Endothelial cell of umbilical vein (primary cell): ENCODE measurements at regions not wholly inside any gene's neighbourhood (a gene's known extent, or its start where the extent isn't known, plus 50 kb on each side); places are given as distances from the start of the nearest gene placed in this dataset.

Source experiments
- BruUV-seq: library from RNA; stranded (reverse); fragments of 400-500 nt; replicated peaks from 2 replicates; lab custom pipeline; 2021; lab: Mats Ljungman, UMichigan
- CTCF ChIA-PET: fragments of 300-600, 350-600 bp; sonication (Branson Sonifier 250); formaldehyde crosslinking; loops from one replicate; lab custom pipeline; 2021; ENCODE audit warnings: antibody characterized with exemption, inconsistent platforms; lab: Charles Lee
- POLR2A ChIA-PET: fragments of 300-600, 350-600 bp; sonication (Branson Sonifier 250); formaldehyde crosslinking; loops from one replicate; lab custom pipeline; 2021; ENCODE audit warnings: antibody characterized with exemption, inconsistent platforms; lab: Charles Lee
- DNase-seq: peaks from one replicate; pipeline ENCODE4 v3.0.0-alpha.2; 2011; ENCODE audit warnings: low read depth, low spot score
- FAIRE-seq: peaks from 2 replicates; lab custom pipeline; 2011; peaks lifted over from hg19 to GRCh38; lab: Jason Lieb, UNC
- H2AFZ ChIP-seq: 2 replicates; pipeline ENCODE4 v1.6.0; 2012; ENCODE audit warnings: low read depth, low read length, control low read depth, inconsistent platforms
- H3K27ac ChIP-seq: 2 replicates; pipeline ENCODE4 v1.5.1; 2011; ENCODE audit warnings: low read depth, mild to moderate bottlenecking, control low read depth, low read length, moderate library complexity; ENCODE audit not compliant: insufficient read depth
- H3K27me3 ChIP-seq, 2 experiments: 2 replicates each; pipeline versions ENCODE4 v1.6.0 to v1.6.1; 2011; ENCODE audit warnings: low read length in 2 of 2, mixed read lengths in 1 of 2; ENCODE audit not compliant: control insufficient read depth in 2 of 2, insufficient read depth in 2 of 2
- H3K36me3 ChIP-seq, 2 experiments: 2 replicates in 1 of 2; 3 replicates in 1 of 2; pipeline ENCODE4 v1.5.1; 2011; ENCODE audit warnings: low read length in 2 of 2, mild to moderate bottlenecking in 1 of 2, moderate library complexity in 1 of 2; ENCODE audit not compliant: control insufficient read depth in 2 of 2, insufficient read depth in 2 of 2; ENCODE audit errors: extremely low read depth in 1 of 2
- H3K4me1 ChIP-seq: 3 replicates; pipeline ENCODE4 v1.5.1; 2011; ENCODE audit warnings: mild to moderate bottlenecking, low read length; ENCODE audit not compliant: control insufficient read depth, insufficient read depth; ENCODE audit errors: extremely low read depth
- H3K4me2 ChIP-seq: 2 replicates; pipeline ENCODE4 v1.6.1; 2011; ENCODE audit warnings: low read length, control low read depth, mixed read lengths; ENCODE audit not compliant: insufficient read depth
- H3K4me3 ChIP-seq, 3 experiments: fragments of 200-600 bp in 1 of 3; sonication (generic), shearing (Covaris generic) in 1 of 3; replicated peaks in 1 of 3; 2 replicates each; pipeline ENCODE4 v1.5.1; 2011 to 2016; ENCODE audit warnings: control low read depth in 3 of 3, low read length in 3 of 3, mild to moderate bottlenecking in 2 of 3, inconsistent platforms in 1 of 3, low read depth in 1 of 3, moderate library complexity in 1 of 3; ENCODE audit not compliant: insufficient read depth in 1 of 3
- H3K79me2 ChIP-seq: 2 replicates; pipeline ENCODE4 v1.6.0; 2012; ENCODE audit warnings: low read length, inconsistent platforms; ENCODE audit not compliant: control insufficient read depth, insufficient read depth
- H3K9ac ChIP-seq: replicated peaks from 2 replicates; pipeline ENCODE3; 2011; ENCODE audit warnings: low read length, control low read depth; ENCODE audit not compliant: insufficient read depth; ENCODE audit errors: extremely low read depth
- H3K9me1 ChIP-seq: replicated peaks from 3 replicates; pipeline ENCODE4 v1.6.0; 2011; ENCODE audit warnings: mild to moderate bottlenecking, low read length; ENCODE audit not compliant: control insufficient read depth, insufficient read depth; ENCODE audit errors: extremely low read depth
- H3K9me3 ChIP-seq: replicated peaks from 2 replicates; pipeline ENCODE4 v1.5.1; 2012; ENCODE audit warnings: low read length, inconsistent platforms; ENCODE audit not compliant: control insufficient read depth, insufficient read depth
- H4K20me1 ChIP-seq: replicated peaks from 2 replicates; pipeline ENCODE3; 2011; ENCODE audit warnings: mild to moderate bottlenecking, low read length; ENCODE audit not compliant: control insufficient read depth, insufficient read depth; ENCODE audit errors: extremely low read depth
- CTCF ChIP-seq, 2 donors: IDR thresholded peaks; 1 replicate in 1 of 2; 2 replicates in 1 of 2; pipeline ENCODE4 v1.5.1; 2011; ENCODE audit warnings: low read length in 2 of 2, mild to moderate bottlenecking in 2 of 2, moderate library complexity in 2 of 2, control low read depth in 1 of 2, inconsistent platforms in 1 of 2, low read depth in 1 of 2; ENCODE audit not compliant: insufficient read depth in 1 of 2; ENCODE audit errors: extremely low read depth in 1 of 2
- EZH2 ChIP-seq: IDR thresholded peaks from 2 replicates; pipeline ENCODE4 v1.6.1; 2012; ENCODE audit warnings: borderline replicate concordance, low read depth, mild to moderate bottlenecking, moderate library complexity, low read length, inconsistent platforms; ENCODE audit not compliant: severe bottlenecking
- FOS ChIP-seq: IDR thresholded peaks from 2 replicates; pipeline ENCODE4 v1.6.1; 2011; ENCODE audit warnings: mild to moderate bottlenecking, low read length, moderate library complexity, borderline replicate concordance; ENCODE audit not compliant: insufficient read depth
- GATA2 ChIP-seq: IDR thresholded peaks from 2 replicates; pipeline ENCODE4 v1.7.0; 2011; ENCODE audit warnings: low read depth, mild to moderate bottlenecking, moderate library complexity, mixed read lengths, low read length; ENCODE audit not compliant: insufficient read length, insufficient read depth
- JUN ChIP-seq: IDR thresholded peaks from 2 replicates; pipeline ENCODE4 v1.6.1; 2011; ENCODE audit warnings: borderline replicate concordance, low read depth; ENCODE audit not compliant: insufficient read length, insufficient read depth
- MAX ChIP-seq: IDR thresholded peaks from 2 replicates; pipeline ENCODE4 v1.6.1; 2011; ENCODE audit not compliant: insufficient read depth, insufficient read length
- MYC ChIP-seq: IDR thresholded peaks from one replicate; pipeline ENCODE4 v1.6.1; 2011; ENCODE audit warnings: mild to moderate bottlenecking, low read depth, low read length
- POLR2A ChIP-seq: IDR thresholded peaks from 2 replicates; pipeline ENCODE4 v1.6.1; 2012; ENCODE audit warnings: low read depth, mild to moderate bottlenecking, control low read depth, low read length
- POLR2AphosphoS5 ChIP-seq: IDR thresholded peaks from 2 replicates; pipeline ENCODE4 v1.6.1; 2012; ENCODE audit warnings: low read depth, mild to moderate bottlenecking, control low read depth, low read length, moderate library complexity; ENCODE audit not compliant: insufficient read depth
- dilution Hi-C: fragments of 300-500 bp; cut with MboI; formaldehyde crosslinking; loops from one replicate; pipeline ENCODE4 v1.15.0; 2019; ENCODE audit warnings: low sequenced_read_pairs; ENCODE audit not compliant: extremely low pct_ligation_motif_present
- intact Hi-C: fragments of 100-400 bp; cut with micrococcal nuclease; formaldehyde crosslinking; loops from one replicate; pipeline ENCODE4 v1.10.0; 2022

- BruUV-seq, result no TSS peak
- CTCF ChIA-PET, result no interaction called here
- intact Hi-C loops, result no loop called here
These were observed 70.8 kb upstream of the SIM2 start for GRCh38 chr21:36628106-36628505.

More at GRCh38 chr21:36628106-36628505, 70.8 kb upstream of the SIM2 start:
- Histone ChIP-seq H3K27ac (no peak overlapping the region), H3K27me3 (peaks cover 8 to 9% of the 10 kb centered on the region in 2 experiments), H4K20me1 (no peaks in the 10 kb centered on the region), H3K79me2 (no peaks in the 10 kb centered on the region), H3K9ac (no peak overlapping the region), H3K4me3 (no peak overlapping the region), H3K4me1 (no peaks in the 10 kb centered on the region), H3K4me2 (no peak overlapping the region), H2AFZ (no peak overlapping the region), H3K9me1 (no peaks in the 10 kb centered on the region), H3K9me3 (no peaks in the 10 kb centered on the region), H3K36me3 (no peaks in the 10 kb centered on the region)
- DNase-seq (no peak), FAIRE-seq (no peak)
- POLR2A ChIA-PET, result no interaction called here
- dilution Hi-C loops, result no loop called here
- TF ChIP-seq GATA2, result no peak
- TF ChIP-seq JUN, result no peak
- no peak for TF ChIP-seq CTCF (IDR thresholded peaks at IDR 0.05; ENCODE audit: extremely low read depth in 1 of 2, insufficient read depth in 1 of 2, low read depth in 1 of 2, low read length in 2 of 2)
- TF ChIP-seq MYC, result no peak
- no peak for TF ChIP-seq EZH2
- no peak for TF ChIP-seq MAX
- no peak for TF ChIP-seq FOS
- no peak for TF ChIP-seq POLR2AphosphoS5
- no peak for TF ChIP-seq POLR2A
